Progenitor cell of endocrine pancreas (in vitro differentiated cells): ENCODE measurements at regions not wholly inside any gene's neighbourhood (a gene's known extent, or its start where the extent isn't known, plus 50 kb on each side); places are given as distances from the start of the nearest gene placed in this dataset.
"Not testable (repeated sequence)": the region's sequence is repeated elsewhere in the genome, so short reads cannot be mapped to it uniquely, and the experiment has no call there.

ENCODE experiments used
- DNase-seq: peaks from one replicate; pipeline ENCODE4 v3.0.0; 2021; ENCODE audit warnings: low spot score; ENCODE audit not compliant: unreplicated experiment
- H3K27ac Mint-ChIP-seq: 2 replicates; pipeline ENCODE4 v1.8.0; 2021; ENCODE audit warnings: mild to moderate bottlenecking, moderate library complexity, mixed read lengths
- H3K27me3 Mint-ChIP-seq: 2 replicates; pipeline ENCODE4 v1.8.0; 2021; ENCODE audit warnings: mixed read lengths
- H3K36me3 Mint-ChIP-seq: 2 replicates; pipeline ENCODE4 v1.8.0; 2022; ENCODE audit warnings: mixed read lengths; ENCODE audit not compliant: insufficient read depth
- H3K4me1 Mint-ChIP-seq: 2 replicates; pipeline ENCODE4 v1.8.0; 2021; ENCODE audit warnings: low read depth, mixed read lengths
- H3K4me3 Mint-ChIP-seq: 2 replicates; pipeline ENCODE4 v1.8.0; 2021; ENCODE audit warnings: low read depth, mild to moderate bottlenecking, moderate library complexity, mixed read lengths
- H3K9me3 Mint-ChIP-seq: 2 replicates; pipeline ENCODE4 v1.8.0; 2021; ENCODE audit warnings: low read depth, mixed read lengths
- CTCF ChIP-seq: fragments of 200-600 bp; sonication (generic); IDR thresholded peaks from one replicate; pipeline ENCODE4 v1.5.0; 2021; ENCODE audit warnings: antibody characterized with exemption, mild to moderate bottlenecking; ENCODE audit not compliant: unreplicated experiment

GRCh38 chr21:28385845-28386244 lies 606.8 kb downstream of the LTN1 start:
- Mint-ChIP-seq H3K9me3 (no peaks in the 10 kb centered on the region), H3K4me1 (no peaks in the 10 kb centered on the region), H3K27me3 (no peaks in the 10 kb centered on the region), H3K4me3 (no peak overlapping the region), H3K27ac (no peak overlapping the region), H3K36me3 (no peaks in the 10 kb centered on the region)
- no peak for DNase-seq
- no peak for TF ChIP-seq CTCF

- H3K27ac Mint-ChIP-seq, H3K4me1 Mint-ChIP-seq, H3K36me3 Mint-ChIP-seq, H3K4me3 Mint-ChIP-seq, H3K9me3 Mint-ChIP-seq, DNase-seq, H3K27me3 Mint-ChIP-seq: not testable (repeated sequence)
Observed at GRCh38 chr21:28381000-28381745, 611.5 kb downstream of the LTN1 start.

- Mint-ChIP-seq H3K27me3 (no peaks in the 10 kb centered on the region), H3K4me3 (no peak overlapping the region), H3K9me3 (no peaks in the 10 kb centered on the region), H3K36me3 (no peaks in the 10 kb centered on the region), H3K4me1 (peaks cover 7% of the 10 kb centered on the region), H3K27ac (no peak overlapping the region)
- TF ChIP-seq CTCF: no peak
- no peak for DNase-seq
Observed at GRCh38 chr21:28380241-28380640, 612.4 kb downstream of the LTN1 start.

- no peak overlapping the region for H3K27ac Mint-ChIP-seq
- H3K4me1 Mint-ChIP-seq: peaks cover 7% of the 10 kb centered on the region
- no peak overlapping the region for H3K4me3 Mint-ChIP-seq
- DNase-seq: no peak
- H3K9me3 Mint-ChIP-seq: no peaks in the 10 kb centered on the region
- TF ChIP-seq CTCF: no peak
- no peaks in the 10 kb centered on the region for H3K36me3 Mint-ChIP-seq
- H3K27me3 Mint-ChIP-seq: no peaks in the 10 kb centered on the region
Observed at GRCh38 chr21:28378026-28378425, 614.7 kb downstream of the LTN1 start.

- Mint-ChIP-seq H3K36me3 (no peaks in the 10 kb centered on the region), H3K4me1 (peaks cover 7% of the 10 kb centered on the region), H3K27ac (no peak overlapping the region), H3K9me3 (no peaks in the 10 kb centered on the region), H3K4me3 (no peak overlapping the region), H3K27me3 (no peaks in the 10 kb centered on the region)
- TF ChIP-seq CTCF: no peak
- DNase-seq: no peak
Observed at GRCh38 chr21:28375708-28376385, 616.8 kb downstream of the LTN1 start.

- TF ChIP-seq CTCF: no peak
- Mint-ChIP-seq H3K27ac (no peak overlapping the region), H3K27me3 (no peaks in the 10 kb centered on the region), H3K36me3 (no peaks in the 10 kb centered on the region), H3K9me3 (peaks cover 4% of the 10 kb centered on the region), H3K4me1 (peaks cover 7% of the 10 kb centered on the region), H3K4me3 (no peak overlapping the region)
- no peak for DNase-seq
Observed at GRCh38 chr21:28374881-28375280, 617.8 kb downstream of the LTN1 start.
